ENCODE measurements at regions not wholly inside any gene's neighbourhood (a gene's known extent, or its start where the extent isn't known, plus 50 kb on each side); places are given as distances from the start of the nearest gene placed in this dataset.

- DNase-seq = no peak
Observed at GRCh38 chr9:79377339-79377855, 194.4 kb upstream of the TLE4 start.

- no peak for DNase-seq
Observed at GRCh38 chr9:79378107-79378506, 193.7 kb upstream of the TLE4 start.

GRCh38 chr9:79382044-79382443, 189.7 kb upstream of the TLE4 start:
- no peak for DNase-seq

GRCh38 chr9:79382458-79382857, 189.3 kb upstream of the TLE4 start:
- DNase-seq = no peak

GRCh38 chr9:79383096-79383495, 188.7 kb upstream of the TLE4 start:
- DNase-seq = no peak

GRCh38 chr9:79384091-79384490, 187.7 kb upstream of the TLE4 start:
- no peak for DNase-seq

- no peak for DNase-seq
Observed at GRCh38 chr9:79384501-79384900, 187.3 kb upstream of the TLE4 start.

GRCh38 chr9:79387101-79387835, 184.5 kb upstream of the TLE4 start:
- DNase-seq = no peak

GRCh38 chr9:79390077-79390698, 181.6 kb upstream of the TLE4 start:
- no peak for DNase-seq

GRCh38 chr9:79390781-79391770, 180.7 kb upstream of the TLE4 start:
- no peak for DNase-seq

GRCh38 chr9:79395228-79395627, 176.5 kb upstream of the TLE4 start:
- no peak for DNase-seq

GRCh38 chr9:79395755-79396154, 176.0 kb upstream of the TLE4 start:
- peak; percentile 1 for DNase-seq

GRCh38 chr9:79396168-79396567, 175.6 kb upstream of the TLE4 start:
- no peak for DNase-seq

- no peak for DNase-seq
Observed at GRCh38 chr9:79403495-79403894, 168.3 kb upstream of the TLE4 start.

GRCh38 chr9:79408200-79408599, 163.6 kb upstream of the TLE4 start:
- no peak for DNase-seq

GRCh38 chr9:79408617-79409016, 163.1 kb upstream of the TLE4 start:
- no peak for DNase-seq

GRCh38 chr9:79409182-79409823, 162.5 kb upstream of the TLE4 start:
- no peak for DNase-seq

- no peak for DNase-seq
Observed at GRCh38 chr9:79425840-79426239, 145.9 kb upstream of the TLE4 start.

- no peak for DNase-seq
Observed at GRCh38 chr9:79428422-79428821, 143.3 kb upstream of the TLE4 start.

- DNase-seq = no peak
Observed at GRCh38 chr9:79430619-79431018, 141.1 kb upstream of the TLE4 start.

- DNase-seq = no peak
Observed at GRCh38 chr9:79431019-79431679, 140.6 kb upstream of the TLE4 start.

GRCh38 chr9:79432485-79432884, 139.3 kb upstream of the TLE4 start:
- DNase-seq = no peak

Measured in NCI-H774 (cell line).